IPS-NIHi7 (cell line): ENCODE measurements at regions not wholly inside any gene's neighbourhood (a gene's known extent, or its start where the extent isn't known, plus 50 kb on each side); places are given as distances from the start of the nearest gene placed in this dataset.

Experiments
- DNase-seq: peaks from one replicate; pipeline ENCODE4 v3.0.0; 2012; ENCODE audit warnings: mixed read lengths; ENCODE audit errors: extremely low spot score

DNA sequence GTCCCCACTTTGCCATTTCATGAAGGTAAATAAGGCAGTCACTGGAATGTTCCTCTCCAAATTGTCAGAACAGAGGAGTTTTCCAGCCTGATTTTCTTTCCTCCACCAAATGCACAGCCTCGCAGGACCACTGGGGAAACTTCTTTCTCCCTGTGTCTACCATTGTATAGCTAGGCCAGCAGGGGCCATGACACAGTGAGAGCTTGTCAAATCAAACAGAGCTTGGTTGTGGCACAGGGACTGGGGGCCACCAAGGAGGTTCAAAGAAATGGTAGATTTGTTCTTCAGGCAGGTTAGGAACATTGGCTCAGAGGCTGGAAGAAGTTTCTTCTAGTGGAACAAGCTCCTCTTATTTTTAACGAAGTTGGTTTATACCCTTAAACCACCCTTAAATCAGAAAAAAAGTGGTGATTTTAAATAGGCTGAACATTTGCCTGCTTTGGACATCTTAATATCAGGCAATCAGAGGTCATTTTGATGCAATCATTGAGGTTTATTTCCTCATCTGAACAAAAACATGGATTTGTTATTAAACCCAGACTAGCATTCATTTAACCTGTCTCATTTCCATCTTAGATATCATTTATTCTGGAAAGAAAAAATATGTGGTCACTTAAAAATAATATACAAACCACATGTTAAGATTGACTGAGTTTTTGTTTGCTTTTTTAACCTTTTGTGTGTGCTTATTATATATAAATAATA lies 105.6 kb downstream of the GTPBP8 start:
- DNase-seq, result no peak

DNA sequence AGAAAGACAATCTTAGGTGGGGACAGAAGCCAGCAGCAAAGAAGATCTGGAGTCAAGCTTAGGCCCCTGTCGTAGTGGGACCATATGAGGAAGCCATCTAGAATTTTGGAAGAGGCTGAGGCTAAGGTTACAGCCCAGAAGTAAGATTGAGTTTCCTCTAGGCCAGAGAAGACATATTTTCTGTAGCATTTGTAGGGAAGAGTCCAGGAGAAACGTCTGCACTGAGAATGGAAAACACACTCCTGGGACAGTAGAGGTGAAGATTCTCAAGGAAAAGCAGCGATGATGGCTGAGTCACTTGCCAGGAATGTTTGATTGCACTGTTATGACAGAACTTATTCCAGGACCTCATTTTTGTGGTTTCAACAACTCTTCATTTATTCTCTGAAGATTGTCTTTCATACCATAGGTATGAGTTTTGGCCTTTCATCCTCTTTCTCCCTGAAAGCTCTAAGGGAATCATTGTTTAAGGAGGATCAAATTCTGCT lies 107.2 kb downstream of the GTPBP8 start:
- DNase-seq, result no peak

DNA sequence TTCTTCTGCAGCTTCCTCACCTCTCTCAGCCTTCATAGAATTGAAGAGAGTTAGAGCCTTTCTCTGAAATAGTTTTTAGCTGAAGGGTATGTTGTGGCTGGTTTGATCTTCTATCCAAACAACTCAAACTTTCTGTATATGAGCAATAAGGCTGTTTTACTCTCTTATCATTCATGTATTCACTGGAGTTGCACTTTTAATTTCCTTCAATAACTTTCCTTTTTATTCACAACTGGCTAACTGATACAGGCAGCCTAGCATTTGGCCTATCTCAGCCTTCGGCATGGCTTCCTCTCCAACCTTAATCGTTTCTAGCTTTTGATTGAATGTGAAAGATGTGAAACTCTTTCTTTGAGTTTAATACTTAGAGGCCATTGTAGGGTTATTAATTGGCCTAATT lies 109.3 kb downstream of the GTPBP8 start:
- DNase-seq, result no peak

DNA sequence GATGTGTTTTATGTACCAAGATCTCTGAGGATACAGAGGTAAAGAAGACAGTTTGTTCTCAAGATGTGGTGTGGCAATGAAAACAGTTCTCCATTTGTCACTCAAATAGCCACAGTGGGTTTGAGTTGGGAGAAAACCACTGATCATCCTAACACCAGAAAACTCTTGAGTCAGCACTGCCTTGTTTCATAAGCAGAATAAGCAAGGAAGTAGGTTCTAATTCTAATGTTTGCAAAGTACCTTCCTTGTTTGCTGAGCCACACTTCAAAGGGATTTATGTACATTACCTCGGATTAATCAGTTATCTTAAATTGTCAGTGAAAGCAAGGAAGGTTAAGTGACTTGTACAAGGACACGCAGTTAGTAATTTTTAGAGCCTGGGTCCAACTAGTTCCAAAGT lies 107.8 kb upstream of the BOC start:
- no peak for DNase-seq

DNA sequence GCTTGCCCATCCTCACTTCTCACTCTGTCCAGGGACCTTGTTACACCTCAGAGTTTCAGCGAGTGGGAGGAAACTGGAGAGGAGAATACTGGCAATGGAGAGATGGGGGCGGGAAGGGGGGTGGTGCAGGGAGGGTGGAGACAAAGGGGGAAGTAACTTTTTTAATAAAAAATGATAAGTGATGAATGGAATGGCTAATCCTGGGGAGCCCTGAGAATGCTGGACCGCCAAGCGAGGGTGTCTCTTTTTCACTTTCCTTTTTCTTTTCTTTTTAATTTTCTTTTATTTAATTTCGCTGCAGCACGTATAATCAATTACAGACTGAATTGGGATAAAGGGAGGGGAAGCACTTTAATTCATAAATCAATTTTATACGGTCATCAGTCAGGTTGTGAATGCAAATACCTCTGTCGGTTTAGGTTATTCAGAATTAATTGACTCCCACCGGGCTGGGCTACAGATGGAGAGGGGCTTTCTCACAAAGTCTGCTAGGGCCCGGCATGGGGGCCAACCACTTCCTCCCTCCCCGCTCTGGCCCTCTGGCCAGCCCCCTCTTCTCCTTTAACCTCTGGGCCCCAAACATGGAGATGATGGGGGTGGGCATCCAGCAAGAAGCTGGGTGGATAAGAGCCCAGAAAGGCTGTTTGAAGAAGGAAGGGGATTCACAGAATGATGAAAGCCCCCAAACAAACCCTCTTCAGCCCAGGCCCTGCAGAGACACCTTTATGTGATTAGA lies 106.8 kb upstream of the BOC start:
- DNase-seq, result peak; percentile 28

DNA sequence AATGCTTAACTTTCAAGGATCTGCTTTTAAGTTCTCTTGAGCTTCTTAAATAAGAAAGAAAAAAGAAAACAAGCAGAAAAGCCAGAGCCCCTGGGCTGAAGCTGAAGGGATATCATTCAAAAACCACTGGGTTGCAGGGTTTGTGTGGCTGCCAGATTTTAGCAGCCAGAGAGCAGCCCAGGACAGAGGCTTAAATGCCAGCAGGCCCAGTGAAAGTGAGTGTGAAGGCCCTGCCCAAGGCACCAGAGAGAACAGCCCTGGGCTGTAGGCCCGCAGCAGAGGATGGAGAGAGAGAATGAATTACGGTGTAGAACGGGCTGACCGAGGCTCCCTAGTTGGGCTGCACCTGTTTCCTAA lies 106.3 kb upstream of the BOC start:
- no peak for DNase-seq

DNA sequence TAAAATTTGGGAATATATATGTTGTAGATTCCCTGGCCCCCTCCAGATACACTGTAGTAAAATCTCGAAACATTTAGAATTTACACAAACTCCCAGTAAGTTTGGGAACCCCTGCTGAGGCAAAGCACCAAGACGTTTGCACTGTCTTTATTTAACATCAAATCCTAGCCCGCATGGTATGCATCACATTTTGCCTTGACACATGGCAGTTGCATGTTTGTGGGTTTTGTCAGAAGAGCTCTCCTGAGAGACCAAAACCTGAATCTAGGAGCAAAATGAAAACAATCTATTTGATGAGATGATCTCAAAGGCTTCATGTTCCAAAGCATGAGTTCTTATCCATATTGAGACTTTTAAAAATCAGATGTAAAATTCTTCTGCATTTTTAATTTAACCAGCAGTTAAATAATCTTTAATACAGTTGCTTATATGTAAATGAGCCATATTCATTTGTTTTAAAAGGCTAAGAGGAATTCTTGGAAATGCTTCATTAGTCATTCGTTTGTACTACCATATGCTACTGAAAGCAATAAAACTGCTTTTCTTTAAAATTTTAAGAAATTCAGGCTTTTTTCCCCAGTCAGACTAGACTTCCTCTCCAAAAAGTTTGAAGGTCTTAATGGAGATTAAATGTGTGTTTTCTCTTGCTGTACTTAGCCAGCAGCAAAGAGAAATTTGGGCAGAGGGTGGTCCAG lies 105.2 kb upstream of the BOC start:
- DNase-seq, result no peak

DNA sequence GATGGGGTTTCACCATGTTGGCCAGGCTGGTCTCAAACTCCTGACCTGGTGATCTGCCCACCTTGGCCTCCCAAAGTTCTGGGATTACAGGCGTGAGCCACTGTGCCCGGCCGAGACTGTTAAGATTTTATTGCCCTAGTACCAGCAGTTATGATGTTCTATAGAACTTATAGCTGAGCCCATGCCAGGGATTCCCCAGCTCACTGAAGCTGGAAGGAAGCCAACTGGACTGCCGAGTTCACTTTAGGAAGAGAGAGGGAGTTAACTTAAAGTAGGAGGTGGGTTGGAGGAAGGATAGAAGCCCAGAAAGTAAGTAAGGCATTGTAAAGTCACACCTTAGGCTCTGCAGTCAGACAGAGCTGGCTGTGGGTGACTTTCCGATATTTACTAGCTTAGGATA lies 101.1 kb upstream of the BOC start:
- no peak for DNase-seq

DNA sequence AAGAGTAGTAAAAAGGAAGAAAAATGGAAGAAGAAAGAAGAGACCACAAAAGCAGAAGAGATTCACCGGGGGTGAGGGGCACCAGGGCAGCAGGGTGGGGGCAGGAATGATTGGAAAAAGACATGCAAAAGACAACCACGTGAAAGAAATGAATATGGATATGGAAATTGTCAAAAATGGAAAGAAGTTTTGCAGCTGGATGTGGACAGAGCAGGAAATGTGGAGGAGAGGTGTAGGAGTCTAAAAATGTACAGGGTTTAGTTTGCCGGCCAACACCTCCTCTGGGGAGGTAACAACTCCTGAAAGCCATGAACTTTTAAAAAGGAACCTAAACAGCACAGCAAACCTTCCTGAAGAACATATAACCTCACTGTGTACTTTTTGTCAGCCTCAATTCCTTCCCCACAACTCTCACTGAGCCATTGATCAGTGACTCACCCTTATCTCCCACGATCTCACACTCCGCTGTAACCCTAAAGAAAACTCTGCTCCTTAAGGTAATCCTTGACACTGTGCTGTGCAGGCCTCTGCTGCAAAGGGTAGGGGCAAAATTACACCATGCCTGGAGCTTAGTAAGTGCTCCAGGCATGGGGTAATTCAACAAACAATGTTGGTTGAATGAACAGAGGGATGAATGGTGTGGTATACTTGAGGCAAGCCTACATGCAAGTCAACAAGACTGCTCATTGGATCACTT lies 100.2 kb upstream of the BOC start:
- DNase-seq, result peak; percentile 49

DNA sequence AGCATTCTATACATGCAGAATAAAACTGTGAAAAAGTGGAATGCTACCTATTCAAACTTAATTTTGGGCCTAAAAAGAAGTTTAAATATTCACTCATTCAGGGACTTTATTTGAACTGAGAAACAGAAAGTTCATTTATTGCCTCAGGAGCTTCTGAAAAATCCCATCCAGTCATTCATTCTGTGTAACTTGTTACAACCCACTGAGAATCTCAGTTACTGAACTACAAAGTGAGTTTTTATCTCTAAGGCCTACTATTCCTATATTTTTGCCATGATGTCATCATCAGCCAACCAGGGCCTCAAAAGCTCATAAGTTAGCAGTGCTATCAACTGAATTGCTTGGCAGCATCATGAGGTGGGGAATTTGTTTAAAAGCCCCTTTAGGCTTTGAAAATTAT lies 98.0 kb upstream of the BOC start:
- DNase-seq, result no peak

DNA sequence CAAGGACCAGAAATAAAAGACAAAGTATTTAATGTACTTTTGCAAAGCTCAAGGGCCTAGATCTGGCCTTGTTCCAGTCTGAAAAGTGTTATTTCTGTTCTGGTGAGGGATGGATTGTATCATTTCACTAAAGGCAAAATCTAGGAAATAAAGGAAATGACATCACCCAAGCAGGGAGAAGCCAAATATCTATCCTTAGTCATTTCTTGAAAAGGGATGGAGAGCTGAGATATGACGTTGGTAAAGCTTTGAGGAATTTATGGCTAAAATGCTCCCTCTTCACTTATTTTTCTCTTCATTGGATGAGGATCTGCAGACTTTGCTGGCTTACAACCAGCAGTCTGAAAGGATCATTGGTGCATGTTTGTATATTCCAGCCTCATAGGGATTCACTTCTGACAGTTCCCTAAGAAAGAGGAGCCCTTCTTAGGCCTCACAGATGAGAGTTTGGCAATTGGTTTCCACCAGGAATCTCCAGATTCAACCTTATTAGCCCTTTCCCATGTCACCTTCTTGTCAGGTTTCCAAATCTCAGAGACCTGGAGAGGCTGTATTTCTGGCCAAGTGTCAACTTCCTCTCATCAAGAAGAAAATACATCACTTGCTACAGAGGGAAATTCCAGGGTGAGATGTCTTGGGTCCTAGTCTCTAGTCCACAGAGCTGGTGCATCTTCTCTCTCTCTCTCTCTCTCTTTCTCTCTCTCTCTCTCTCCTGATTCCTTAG lies 93.7 kb upstream of the BOC start:
- no peak for DNase-seq

DNA sequence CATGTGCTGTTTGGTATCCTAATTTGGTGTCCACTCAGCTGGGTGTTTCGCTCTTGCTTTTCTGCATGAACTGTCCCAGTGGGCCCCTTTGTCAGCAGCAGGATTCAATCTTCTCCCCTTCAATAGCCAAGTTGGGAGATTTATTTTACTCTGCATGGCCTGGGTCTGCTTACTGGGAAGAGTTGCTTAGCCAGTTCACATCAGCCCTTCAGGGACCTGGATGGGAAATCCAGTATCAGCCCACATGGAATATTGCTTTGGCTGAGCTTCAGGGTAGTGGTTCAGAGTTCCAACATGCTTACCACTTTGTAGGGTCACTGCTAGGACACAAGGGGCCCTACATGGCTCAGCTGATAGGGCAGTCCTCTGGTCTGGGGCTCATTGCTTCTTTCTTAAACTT lies 93.0 kb upstream of the BOC start:
- DNase-seq, result no peak

DNA sequence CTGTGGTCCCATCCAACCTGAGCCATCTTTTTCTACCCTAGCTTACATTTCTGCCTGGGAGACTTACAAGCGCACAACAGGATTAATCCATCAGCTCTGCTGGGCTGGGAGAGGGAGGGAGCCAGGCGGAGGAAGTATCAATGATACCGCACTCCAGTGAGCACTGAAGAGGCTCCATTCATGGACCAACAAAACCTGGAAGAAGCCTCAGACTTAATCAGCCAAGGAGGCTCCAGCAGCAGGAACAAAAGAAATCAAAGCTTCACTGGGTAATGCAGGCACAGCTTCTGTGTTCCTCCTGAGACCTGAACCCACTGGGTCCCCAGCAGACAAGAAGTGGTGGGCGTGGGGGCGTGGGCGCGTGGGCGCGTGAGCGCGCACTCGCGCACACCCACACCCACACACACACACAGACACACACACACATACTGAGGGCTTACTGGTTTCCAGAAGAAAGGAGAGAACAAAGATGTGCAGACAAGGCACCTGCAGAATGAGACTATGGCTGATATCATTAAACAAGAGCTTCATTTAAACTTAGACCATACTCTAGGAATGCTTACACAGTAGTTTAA lies 87.0 kb upstream of the BOC start:
- DNase-seq, result no peak

DNA sequence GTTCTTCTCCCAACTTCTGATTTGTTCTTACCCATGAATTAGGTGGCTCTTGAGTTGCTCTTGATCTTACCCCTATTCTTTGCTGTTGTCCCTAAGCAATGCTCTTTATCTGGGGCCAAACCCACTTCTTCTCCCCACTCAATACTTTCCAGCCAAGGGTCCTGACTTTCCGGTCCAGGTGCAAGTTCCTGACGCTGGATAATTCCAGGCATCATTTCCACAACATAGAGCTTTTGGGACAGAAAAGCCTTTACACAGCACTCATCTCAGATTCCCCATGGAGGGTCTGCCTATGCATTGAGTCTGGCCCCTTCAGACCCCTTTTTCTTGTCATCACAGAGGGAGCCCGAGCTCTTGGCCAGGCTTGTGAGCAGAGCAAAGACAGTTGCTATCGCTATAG lies 85.4 kb upstream of the BOC start:
- DNase-seq, result no peak

DNA sequence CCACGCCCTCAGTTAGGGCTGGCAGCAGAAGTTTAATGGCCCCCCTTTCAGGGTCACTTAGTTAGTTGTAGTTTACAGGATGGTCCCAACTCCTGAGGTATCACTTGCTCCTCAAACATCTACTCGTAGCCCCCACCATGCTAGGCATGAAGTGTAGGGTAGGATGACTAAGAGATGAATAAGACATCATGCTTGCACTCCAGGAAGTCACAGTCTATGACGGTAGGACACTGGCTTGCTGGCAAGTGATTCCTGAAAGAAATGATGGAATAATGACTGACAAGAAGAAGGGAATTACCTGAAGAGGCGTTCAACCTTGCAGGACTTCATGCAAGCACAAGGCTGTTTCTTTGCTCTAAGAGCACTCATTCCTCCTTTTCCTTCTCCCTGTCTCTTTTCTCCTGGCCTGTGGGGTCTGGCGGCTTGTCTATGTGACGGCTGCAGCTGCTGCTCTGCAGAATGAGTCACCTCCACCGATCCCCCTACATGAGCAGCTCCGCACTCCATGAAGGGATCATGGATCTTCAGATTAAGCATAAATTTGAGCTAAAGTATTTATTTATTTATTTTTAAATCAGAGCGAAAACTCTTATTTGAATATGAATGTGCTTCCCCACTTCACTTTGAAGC lies 82.9 kb upstream of the BOC start:
- no peak for DNase-seq

DNA sequence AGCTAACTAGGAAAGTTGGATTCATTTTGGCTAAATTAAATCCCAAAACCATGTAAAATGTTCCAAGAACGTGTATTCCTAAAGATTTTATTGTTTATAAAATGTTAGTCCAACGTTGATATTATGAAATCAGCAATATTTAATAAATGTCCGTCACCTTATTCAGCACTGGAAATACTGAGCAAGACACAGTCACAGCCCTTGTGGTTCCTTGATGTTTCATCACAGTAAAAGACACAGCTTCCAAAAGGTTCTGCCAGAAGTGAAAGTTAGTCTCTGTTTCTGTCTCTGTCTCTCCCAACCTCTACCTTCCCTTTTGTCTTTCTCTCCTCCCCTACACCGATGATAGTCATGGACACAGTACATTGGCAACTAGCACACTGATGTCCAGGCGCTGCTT lies 82.2 kb upstream of the BOC start:
- DNase-seq, result no peak

DNA sequence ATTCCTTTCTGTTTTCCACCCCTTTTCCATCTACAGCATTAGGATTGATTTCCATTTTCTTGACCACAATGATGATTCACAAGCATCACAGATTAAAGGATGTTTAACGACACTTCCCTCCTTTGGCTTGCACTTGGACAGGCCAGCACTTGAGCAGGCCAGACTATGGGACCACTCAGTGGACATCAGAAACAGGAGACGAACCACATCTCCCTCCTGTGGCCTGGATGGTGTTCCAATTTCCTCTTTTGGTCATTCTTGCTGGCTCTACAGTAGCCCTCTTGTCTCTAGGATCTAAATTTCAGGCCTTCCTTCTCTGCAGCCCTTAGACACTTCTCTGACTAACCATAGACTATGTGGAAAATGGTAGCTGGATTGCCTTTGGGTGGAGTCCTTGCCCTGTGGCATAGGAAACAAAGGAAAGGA lies 78.8 kb upstream of the BOC start:
- DNase-seq, result no peak

DNA sequence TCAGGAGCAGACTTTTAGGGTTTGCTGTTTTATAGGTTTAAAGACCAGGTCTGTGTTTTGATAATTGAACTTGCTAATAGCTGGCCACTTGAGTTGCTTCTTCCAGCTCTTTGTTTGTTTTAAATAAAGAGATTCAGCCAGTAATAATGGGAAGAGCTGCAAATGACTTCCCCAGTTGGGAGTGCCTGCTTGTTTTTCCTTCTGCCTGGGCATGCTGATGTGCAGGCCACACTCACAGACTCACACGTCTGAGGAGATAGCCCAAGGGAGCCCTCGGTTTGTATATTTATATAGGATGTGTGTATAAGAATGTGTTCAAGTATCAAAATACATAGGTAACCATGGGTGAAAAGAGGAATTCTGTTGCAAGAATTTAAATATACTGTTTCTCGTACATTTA lies 78.2 kb upstream of the BOC start:
- DNase-seq, result no peak

DNA sequence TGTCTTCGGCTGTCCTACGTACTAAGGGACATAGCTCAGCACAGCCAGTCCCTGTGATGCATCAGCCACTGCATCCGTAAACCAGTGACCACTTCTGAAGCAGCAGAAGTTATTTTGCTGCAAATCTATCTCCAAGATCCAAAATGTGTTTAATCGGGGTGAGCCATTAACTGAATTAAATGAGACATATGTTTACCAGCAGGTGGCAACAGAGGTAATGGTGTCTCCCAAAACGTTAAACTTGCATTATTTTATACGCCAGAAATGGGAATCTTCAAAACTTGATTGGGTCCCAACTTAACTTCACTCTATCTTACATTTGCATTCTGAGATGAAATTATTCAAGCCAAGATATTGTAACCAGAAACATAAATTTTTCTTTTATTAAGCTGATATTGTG lies 75.3 kb upstream of the BOC start:
- peak; percentile 31 for DNase-seq

DNA sequence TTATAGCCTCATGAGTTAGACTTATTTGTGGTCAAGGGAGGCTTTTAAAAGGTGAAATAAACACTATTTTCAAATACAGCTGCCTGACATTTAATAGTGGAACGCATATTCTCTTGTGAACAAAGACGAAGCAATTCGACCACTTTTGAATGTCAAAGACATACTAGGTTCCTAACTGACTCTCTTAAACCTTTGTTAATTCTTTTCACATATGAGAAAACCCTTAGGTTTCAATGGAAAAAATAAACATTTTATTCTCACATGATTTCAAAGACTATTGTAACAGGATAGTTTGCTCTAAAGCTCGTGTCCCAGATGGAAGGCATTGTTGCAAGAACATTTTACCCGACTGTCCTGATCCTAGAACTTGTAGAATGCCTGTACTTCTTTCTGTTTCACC lies 74.8 kb upstream of the BOC start:
- DNase-seq, result no peak
